ENCODE measurements at regions not wholly inside any gene's neighbourhood (a gene's known extent, or its start where the extent isn't known, plus 50 kb on each side); places are given as distances from the start of the nearest gene placed in this dataset.

GRCh38 chr15:95353512-95353911, 977.0 kb upstream of the NR2F2 start:
- H3K9ac ChIP-seq (replicated peaks in 1 of 4; ENCODE audit: extremely low read depth in 1 of 4, low read depth in 3 of 4, low read length in 3 of 4), result no peak overlapping the region
- no peak overlapping the region for H4K5ac ChIP-seq (ENCODE audit: insufficient read length, low read depth, low read length)
- no peak overlapping the region for H3K4me3 ChIP-seq (ENCODE audit: extremely low read depth in 1 of 4, insufficient read depth in 2 of 4, low read depth in 3 of 4, low read length in 4 of 4)
- CTCF ChIA-PET (ENCODE audit: partially characterized antibody), result no interaction called here
- WGBS, 2 experiments (ENCODE audit: extremely low coverage in 1 of 2, insufficient coverage in 1 of 2, insufficient read length in 1 of 2, insufficient replicate concordance in 2 of 2, low coverage in 1 of 2, low lambda C conversion rate in 2 of 2, missing lambda C conversion rate in 1 of 2), result 93% methylated on average over 1 of the region's 1 CpG; no CpG with 5 or more reads in 1 of the 2 experiments
- no peak overlapping the region for H2BK12ac ChIP-seq (ENCODE audit: low read depth, low read length)
- no peak overlapping the region for H2BK120ac ChIP-seq (replicated peaks; ENCODE audit: low read depth, low read length)
- POLR2A ChIA-PET (ENCODE audit: partially characterized antibody), result no interaction called here
- no peak overlapping the region for H2BK15ac ChIP-seq (ENCODE audit: low read length)
- no peak overlapping the region for H3K4ac ChIP-seq (replicated peaks; ENCODE audit: insufficient read length, low read depth, low read length)
- no peaks in the 10 kb centered on the region for H3K9me3 ChIP-seq (ENCODE audit: insufficient read depth in 2 of 2, low read depth in 1 of 2, low read length in 1 of 2)
- no peak overlapping the region for H2AK5ac ChIP-seq (ENCODE audit: low read depth, low read length)
- no peaks in the 10 kb centered on the region for H3K4me1 ChIP-seq (replicated peaks in 1 of 4; ENCODE audit: control insufficient read depth in 3 of 4, insufficient read depth in 4 of 4, low read length in 3 of 4)
- no peaks in the 10 kb centered on the region for H3K79me1 ChIP-seq (ENCODE audit: low read depth, low read length)
- H3K56ac ChIP-seq (replicated peaks; ENCODE audit: insufficient read length, low read depth, low read length), result no peak overlapping the region
- no peaks in the 10 kb centered on the region for H3K36me3 ChIP-seq (ENCODE audit: control insufficient read depth in 2 of 4, insufficient read depth in 4 of 4, low read length in 3 of 4)
- H3K14ac ChIP-seq (ENCODE audit: insufficient read length), result no peak overlapping the region
- H4K91ac ChIP-seq (replicated peaks; ENCODE audit: insufficient read length, low read length), result no peak overlapping the region
- no peak overlapping the region for H3K18ac ChIP-seq (ENCODE audit: extremely low read depth, low read length)
- no peak overlapping the region for H2BK5ac ChIP-seq (ENCODE audit: low read depth, low read length)
- no peaks in the 10 kb centered on the region for H3K23me2 ChIP-seq (ENCODE audit: low read depth, low read length)
- no peak overlapping the region for H3K27ac ChIP-seq (ENCODE audit: low read depth, low read length)
- no peak for TF ChIP-seq POLR2A (IDR thresholded peaks at IDR 0.05; ENCODE audit: control extremely low read depth in 1 of 2, low read depth in 2 of 2, low read length in 2 of 2)
- no peak for TF ChIP-seq RFX5 (IDR thresholded peaks at IDR 0.05; ENCODE audit: borderline replicate concordance, low read depth, low read length)
- TF ChIP-seq ZNF274 (IDR thresholded peaks at IDR 0.05; ENCODE audit: borderline replicate concordance, extremely low read depth, low read length), result no peak
- TF ChIP-seq SP1 (IDR thresholded peaks at IDR 0.05; ENCODE audit: low read depth, low read length), result no peak
- TF ChIP-seq KDM5A (IDR thresholded peaks at IDR 0.05; ENCODE audit: low read length), result no peak
- H3K27me3 ChIP-seq (replicated peaks in 1 of 4; ENCODE audit: control insufficient read depth in 3 of 4, extremely low read depth in 1 of 4, insufficient read depth in 3 of 4, low read length in 3 of 4), result no peaks in the 10 kb centered on the region
- no peaks in the 10 kb centered on the region for H4K20me1 ChIP-seq (replicated peaks in 1 of 2; ENCODE audit: control insufficient read depth in 1 of 2, insufficient read depth in 2 of 2, low read length in 2 of 2)
- H2AFZ ChIP-seq (ENCODE audit: low read length), result no peak overlapping the region
- no peak for DNase-seq (ENCODE audit: low read depth in 1 of 2, low spot score in 2 of 2)
- no peak for FAIRE-seq
- H3K4me2 ChIP-seq (ENCODE audit: insufficient read depth in 1 of 2, low read depth in 2 of 2, low read length in 2 of 2), result no peak overlapping the region
- H4K8ac ChIP-seq (ENCODE audit: extremely low read depth, insufficient read depth, low read length), result no peak overlapping the region
- H3K79me2 ChIP-seq (ENCODE audit: control insufficient read depth in 1 of 2, insufficient read depth in 2 of 2, low read length in 2 of 2), result no peaks in the 10 kb centered on the region
- no peak overlapping the region for H2BK20ac ChIP-seq (ENCODE audit: low read length)
- no peak overlapping the region for H3K23ac ChIP-seq (ENCODE audit: insufficient read length)

Data from H1 (cell line).